Pancreas (tissue), 10 donors: ENCODE measurements at regions not wholly inside any gene's neighbourhood (a gene's known extent, or its start where the extent isn't known, plus 50 kb on each side); places are given as distances from the start of the nearest gene placed in this dataset.
"Not testable (repeated sequence)": the region's sequence is repeated elsewhere in the genome, so short reads cannot be mapped to it uniquely, and the experiment has no call there.

Experiments
- ATAC-seq, 4 donors: fragments of 200-7000 bp; cut with Tn5 transposase; one replicate each; pipeline versions ENCODE4 v1.8.0 to v1.9.1; 2020; ENCODE audit warnings: mild to moderate bottlenecking in 4 of 4, moderate library complexity in 4 of 4
- DNase-seq, 6 donors: peaks; one replicate each; pipeline ENCODE4 v3.0.0-alpha.2; 2020
- FAIRE-seq: peaks from 2 replicates; lab custom pipeline; 2012; peaks lifted over from hg19 to GRCh38; lab: Jason Lieb, UNC
- H3K27ac ChIP-seq, 4 donors: fragments of 200-600 bp; sonication (generic); 1 replicate in 3 of 4; 2 replicates in 1 of 4; pipeline versions ENCODE4 v1.5.0 to v1.8.0; 2020
- H3K27me3 ChIP-seq, 4 donors: fragments of 200-600 bp; one replicate each; pipeline ENCODE4 v1.8.0; 2021
- H3K36me3 ChIP-seq, 3 donors: fragments of 200-600 bp; sonication (generic) in 1 of 3; one replicate each; pipeline versions ENCODE4 v1.5.0 to v1.8.0; 2020 to 2021
- H3K4me1 ChIP-seq, 3 donors: fragments of 200-600 bp; one replicate each; pipeline ENCODE4 v1.8.0; 2021
- H3K4me3 ChIP-seq, 4 donors: fragments of 200-600 bp; sonication (generic) in 2 of 4; one replicate each; pipeline versions ENCODE4 v1.5.0 to v1.8.0; 2020 to 2021
- H3K9me3 ChIP-seq, 4 donors: fragments of 200-600 bp; one replicate each; pipeline ENCODE4 v1.8.0; 2021
- CTCF ChIP-seq, 4 donors: fragments of 200-600 bp; sonication (generic) in 3 of 4; IDR thresholded peaks; one replicate each; pipeline versions ENCODE4 v1.5.0 to v1.8.0; 2021; ENCODE audit warnings: antibody characterized with exemption in 4 of 4
- WGBS, 2 donors: extraction: QIAGEN DNeasy Blood & Tissue Kit; methylation state at CpG; one replicate each; pipeline ENCODE4 v1.1.7; 2013; 5-methylcytosine and 5-hydroxymethylcytosine counted together
- intact Hi-C, 3 donors: fragments of 100-400 bp; cut with DNase I; formaldehyde crosslinking; loops; one replicate each; pipeline versions ENCODE4 v1.11.1 to v1.14.2; 2022
- donor health status: healthy with polysubstance abuse.
- donor health status: DM: no; HTN: no; CAD: no; lungs with moderate emphysema.
- donor health status: DM: no; HTN: no; CAD: no.
- donor health status: control.
- donor health status: control.
- donor health status: Bipolar disorder and iron deficiency.
- donor health status: DM: yes; HTN: yes; CAD: no.
- donor health status: DM: no; HTN: no; CAD: no.
- donor health status: DM: no; HTN: no; CAD: no.
- donor health status: DM: yes; HTN: yes; CAD: no.

DNA sequence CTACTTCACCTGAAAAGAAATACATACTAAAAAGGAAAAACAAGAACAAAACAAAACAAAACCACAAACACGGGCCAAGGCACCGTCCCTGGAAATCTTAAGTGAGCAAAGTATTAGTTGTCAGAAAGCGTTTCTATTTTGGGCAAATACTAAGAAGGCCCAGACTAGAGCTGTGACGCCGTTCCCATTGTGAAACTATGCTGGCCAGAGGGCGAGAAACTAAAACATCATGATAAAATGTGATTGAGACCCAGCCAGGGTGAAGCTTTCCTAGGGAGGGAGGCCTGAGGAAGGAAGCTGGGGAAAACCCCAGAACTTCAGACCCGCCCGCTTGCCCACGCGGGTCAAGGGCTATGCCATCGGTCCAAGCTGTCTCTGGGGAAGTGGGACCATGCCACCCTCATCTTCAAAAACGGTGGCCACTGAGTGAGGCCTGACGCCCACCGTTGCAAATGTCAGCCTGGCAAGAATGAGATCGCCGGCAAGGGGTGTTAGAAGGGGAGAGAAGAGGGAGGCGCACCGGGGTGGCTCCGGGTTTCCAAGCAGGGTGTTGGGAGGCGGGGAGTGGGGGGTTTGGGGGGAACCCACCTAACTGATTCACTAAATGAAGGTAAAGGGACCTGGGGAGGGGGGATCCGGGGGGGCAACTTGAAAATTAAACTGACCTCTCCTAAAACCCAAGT lies 1950.9 kb upstream of the DEFB115 start:
- H3K9me3 ChIP-seq = no peaks in the 10 kb centered on the region
- ATAC-seq = no peak
- no peak for TF ChIP-seq CTCF (IDR thresholded peaks at IDR 0.05)
- no peak overlapping the region for H3K27ac ChIP-seq
- DNase-seq = no peak
- no peaks in the 10 kb centered on the region for H3K4me1 ChIP-seq
- H3K27me3 ChIP-seq = no peaks in the 10 kb centered on the region
- FAIRE-seq = no peak
- intact Hi-C loops = no loop called here
- no peak overlapping the region for H3K4me3 ChIP-seq
- H3K36me3 ChIP-seq = no peaks in the 10 kb centered on the region
- WGBS, 2 donors = 37 to 68% methylated on average over 21 of the region's 21 CpGs

GRCh38 chr20:29307484-29307883 lies 1950.0 kb upstream of the DEFB115 start:
- H3K9me3 ChIP-seq, H3K36me3 ChIP-seq, DNase-seq, intact Hi-C loops, H3K27me3 ChIP-seq, ATAC-seq, H3K4me1 ChIP-seq, FAIRE-seq, H3K27ac ChIP-seq, H3K4me3 ChIP-seq: not testable (repeated sequence)
- 61 to 76% methylated on average over 12 to 13 of the region's 17 CpGs for WGBS, 2 donors

GRCh38 chr20:29308956-29309355 lies 1948.5 kb upstream of the DEFB115 start:
- H3K27ac ChIP-seq, DNase-seq, H3K36me3 ChIP-seq, H3K9me3 ChIP-seq, intact Hi-C loops, H3K4me3 ChIP-seq, H3K27me3 ChIP-seq, H3K4me1 ChIP-seq, FAIRE-seq, ATAC-seq: not testable (repeated sequence)

- 67 to 70% methylated on average over 17 of the region's 17 CpGs for WGBS, 2 donors
- intact Hi-C loops = not testable (repeated sequence)
Observed at GRCh38 chr20:29309481-29309880, 1948.0 kb upstream of the DEFB115 start.

GRCh38 chr20:29311046-29311445 lies 1946.4 kb upstream of the DEFB115 start:
- intact Hi-C loops, H3K4me3 ChIP-seq, ATAC-seq, DNase-seq, H3K36me3 ChIP-seq, H3K27ac ChIP-seq, FAIRE-seq, H3K27me3 ChIP-seq, H3K4me1 ChIP-seq, H3K9me3 ChIP-seq: not testable (repeated sequence)
- 44 to 77% methylated on average over 16 of the region's 16 CpGs for WGBS, 2 donors

More at GRCh38 chr20:29309481-29309880, 1948.0 kb upstream of the DEFB115 start:
- H3K4me1 ChIP-seq, FAIRE-seq, DNase-seq, H3K4me3 ChIP-seq, H3K27me3 ChIP-seq, H3K36me3 ChIP-seq, ATAC-seq, H3K9me3 ChIP-seq, H3K27ac ChIP-seq: not testable (repeated sequence)

DNA sequence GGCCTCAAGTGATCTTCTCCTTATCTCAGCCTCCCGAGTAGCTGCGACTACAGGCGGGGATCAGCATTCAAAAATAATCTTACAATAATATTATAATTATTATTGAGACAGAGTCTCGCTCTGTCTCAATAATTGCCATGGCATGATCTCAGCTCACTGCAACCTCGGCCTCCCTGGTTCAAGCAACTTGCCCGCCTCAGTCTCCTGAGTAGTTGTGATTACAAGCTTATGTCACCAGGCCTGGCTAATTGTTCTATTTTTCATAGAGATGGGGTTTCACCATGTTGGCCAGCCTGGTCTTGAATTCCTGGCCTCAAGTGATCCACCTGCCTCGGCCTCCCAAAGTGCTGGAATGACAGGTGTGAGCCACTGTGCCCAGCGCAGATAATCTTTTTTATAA lies 1944.8 kb upstream of the DEFB115 start:
- DNase-seq, FAIRE-seq, intact Hi-C loops, H3K4me1 ChIP-seq, H3K9me3 ChIP-seq, H3K27ac ChIP-seq, H3K4me3 ChIP-seq, ATAC-seq, H3K27me3 ChIP-seq, H3K36me3 ChIP-seq: not testable (repeated sequence)
- WGBS, 2 donors = 51 to 63% methylated on average over 8 of the region's 8 CpGs

DNA sequence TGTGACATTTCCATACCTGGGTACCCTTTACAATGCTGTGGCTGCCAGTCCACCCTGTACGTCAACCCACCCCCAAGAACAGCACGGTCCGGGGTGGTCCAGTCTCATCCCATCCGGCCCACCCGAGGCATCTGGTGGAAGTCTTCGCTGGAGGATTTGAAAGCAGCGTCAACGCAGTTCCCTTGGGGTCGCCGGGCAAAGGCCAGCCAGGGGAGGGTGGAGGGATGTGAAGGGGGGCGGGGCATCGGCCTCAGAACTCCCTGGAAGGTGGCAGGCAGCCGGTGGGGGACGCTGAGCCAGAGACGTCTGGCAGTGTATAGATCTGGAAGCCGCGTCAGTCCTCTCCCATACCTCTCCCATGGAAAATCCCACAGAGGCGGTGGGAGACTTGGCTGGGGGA lies 1944.0 kb upstream of the DEFB115 start:
- TF ChIP-seq CTCF (IDR thresholded peaks at IDR 0.05) = no peak
- H3K36me3 ChIP-seq = no peaks in the 10 kb centered on the region

More for the DNA sequence above, 1944.0 kb upstream of the DEFB115 start:
- Histone ChIP-seq H3K9me3 (no peaks in the 10 kb centered on the region), H3K4me1 (no peaks in the 10 kb centered on the region), H3K27ac (no peak overlapping the region), H3K4me3 (no peak overlapping the region), H3K27me3 (no peaks in the 10 kb centered on the region)
- peak in 1 of 6 donors; percentile 60 for DNase-seq
- WGBS, 2 donors = 58 to 71% methylated on average over 18 of the region's 18 CpGs
- no peak for ATAC-seq
- intact Hi-C loops = no loop called here
- FAIRE-seq = no peak
